Endothelial cell of umbilical vein (primary cell): ENCODE measurements at regions not wholly inside any gene's neighbourhood (a gene's known extent, or its start where the extent isn't known, plus 50 kb on each side); places are given as distances from the start of the nearest gene placed in this dataset.

Source experiments
- BruUV-seq: library from RNA; stranded (reverse); fragments of 400-500 nt; replicated peaks from 2 replicates; lab custom pipeline; 2021; lab: Mats Ljungman, UMichigan
- CTCF ChIA-PET: fragments of 300-600, 350-600 bp; sonication (Branson Sonifier 250); formaldehyde crosslinking; loops from one replicate; lab custom pipeline; 2021; ENCODE audit warnings: antibody characterized with exemption, inconsistent platforms; lab: Charles Lee
- POLR2A ChIA-PET: fragments of 300-600, 350-600 bp; sonication (Branson Sonifier 250); formaldehyde crosslinking; loops from one replicate; lab custom pipeline; 2021; ENCODE audit warnings: antibody characterized with exemption, inconsistent platforms; lab: Charles Lee
- DNase-seq: peaks from one replicate; pipeline ENCODE4 v3.0.0-alpha.2; 2011; ENCODE audit warnings: low read depth, low spot score
- FAIRE-seq: peaks from 2 replicates; lab custom pipeline; 2011; peaks lifted over from hg19 to GRCh38; lab: Jason Lieb, UNC
- H2AFZ ChIP-seq: 2 replicates; pipeline ENCODE4 v1.6.0; 2012; ENCODE audit warnings: low read depth, low read length, control low read depth, inconsistent platforms
- H3K27ac ChIP-seq: 2 replicates; pipeline ENCODE4 v1.5.1; 2011; ENCODE audit warnings: low read depth, mild to moderate bottlenecking, control low read depth, low read length, moderate library complexity; ENCODE audit not compliant: insufficient read depth
- H3K27me3 ChIP-seq, 2 experiments: 2 replicates each; pipeline versions ENCODE4 v1.6.0 to v1.6.1; 2011; ENCODE audit warnings: low read length in 2 of 2, mixed read lengths in 1 of 2; ENCODE audit not compliant: control insufficient read depth in 2 of 2, insufficient read depth in 2 of 2
- H3K36me3 ChIP-seq, 2 experiments: 2 replicates in 1 of 2; 3 replicates in 1 of 2; pipeline ENCODE4 v1.5.1; 2011; ENCODE audit warnings: low read length in 2 of 2, mild to moderate bottlenecking in 1 of 2, moderate library complexity in 1 of 2; ENCODE audit not compliant: control insufficient read depth in 2 of 2, insufficient read depth in 2 of 2; ENCODE audit errors: extremely low read depth in 1 of 2
- H3K4me1 ChIP-seq: 3 replicates; pipeline ENCODE4 v1.5.1; 2011; ENCODE audit warnings: mild to moderate bottlenecking, low read length; ENCODE audit not compliant: control insufficient read depth, insufficient read depth; ENCODE audit errors: extremely low read depth
- H3K4me2 ChIP-seq: 2 replicates; pipeline ENCODE4 v1.6.1; 2011; ENCODE audit warnings: low read length, control low read depth, mixed read lengths; ENCODE audit not compliant: insufficient read depth
- H3K4me3 ChIP-seq, 3 experiments: fragments of 200-600 bp in 1 of 3; sonication (generic), shearing (Covaris generic) in 1 of 3; replicated peaks in 1 of 3; 2 replicates each; pipeline ENCODE4 v1.5.1; 2011 to 2016; ENCODE audit warnings: control low read depth in 3 of 3, low read length in 3 of 3, mild to moderate bottlenecking in 2 of 3, inconsistent platforms in 1 of 3, low read depth in 1 of 3, moderate library complexity in 1 of 3; ENCODE audit not compliant: insufficient read depth in 1 of 3
- H3K79me2 ChIP-seq: 2 replicates; pipeline ENCODE4 v1.6.0; 2012; ENCODE audit warnings: low read length, inconsistent platforms; ENCODE audit not compliant: control insufficient read depth, insufficient read depth
- H3K9ac ChIP-seq: replicated peaks from 2 replicates; pipeline ENCODE3; 2011; ENCODE audit warnings: low read length, control low read depth; ENCODE audit not compliant: insufficient read depth; ENCODE audit errors: extremely low read depth
- H3K9me1 ChIP-seq: replicated peaks from 3 replicates; pipeline ENCODE4 v1.6.0; 2011; ENCODE audit warnings: mild to moderate bottlenecking, low read length; ENCODE audit not compliant: control insufficient read depth, insufficient read depth; ENCODE audit errors: extremely low read depth
- H3K9me3 ChIP-seq: replicated peaks from 2 replicates; pipeline ENCODE4 v1.5.1; 2012; ENCODE audit warnings: low read length, inconsistent platforms; ENCODE audit not compliant: control insufficient read depth, insufficient read depth
- H4K20me1 ChIP-seq: replicated peaks from 2 replicates; pipeline ENCODE3; 2011; ENCODE audit warnings: mild to moderate bottlenecking, low read length; ENCODE audit not compliant: control insufficient read depth, insufficient read depth; ENCODE audit errors: extremely low read depth
- CTCF ChIP-seq, 2 donors: IDR thresholded peaks; 1 replicate in 1 of 2; 2 replicates in 1 of 2; pipeline ENCODE4 v1.5.1; 2011; ENCODE audit warnings: low read length in 2 of 2, mild to moderate bottlenecking in 2 of 2, moderate library complexity in 2 of 2, control low read depth in 1 of 2, inconsistent platforms in 1 of 2, low read depth in 1 of 2; ENCODE audit not compliant: insufficient read depth in 1 of 2; ENCODE audit errors: extremely low read depth in 1 of 2
- EZH2 ChIP-seq: IDR thresholded peaks from 2 replicates; pipeline ENCODE4 v1.6.1; 2012; ENCODE audit warnings: borderline replicate concordance, low read depth, mild to moderate bottlenecking, moderate library complexity, low read length, inconsistent platforms; ENCODE audit not compliant: severe bottlenecking
- FOS ChIP-seq: IDR thresholded peaks from 2 replicates; pipeline ENCODE4 v1.6.1; 2011; ENCODE audit warnings: mild to moderate bottlenecking, low read length, moderate library complexity, borderline replicate concordance; ENCODE audit not compliant: insufficient read depth
- GATA2 ChIP-seq: IDR thresholded peaks from 2 replicates; pipeline ENCODE4 v1.7.0; 2011; ENCODE audit warnings: low read depth, mild to moderate bottlenecking, moderate library complexity, mixed read lengths, low read length; ENCODE audit not compliant: insufficient read length, insufficient read depth
- JUN ChIP-seq: IDR thresholded peaks from 2 replicates; pipeline ENCODE4 v1.6.1; 2011; ENCODE audit warnings: borderline replicate concordance, low read depth; ENCODE audit not compliant: insufficient read length, insufficient read depth
- MAX ChIP-seq: IDR thresholded peaks from 2 replicates; pipeline ENCODE4 v1.6.1; 2011; ENCODE audit not compliant: insufficient read depth, insufficient read length
- MYC ChIP-seq: IDR thresholded peaks from one replicate; pipeline ENCODE4 v1.6.1; 2011; ENCODE audit warnings: mild to moderate bottlenecking, low read depth, low read length
- POLR2A ChIP-seq: IDR thresholded peaks from 2 replicates; pipeline ENCODE4 v1.6.1; 2012; ENCODE audit warnings: low read depth, mild to moderate bottlenecking, control low read depth, low read length
- POLR2AphosphoS5 ChIP-seq: IDR thresholded peaks from 2 replicates; pipeline ENCODE4 v1.6.1; 2012; ENCODE audit warnings: low read depth, mild to moderate bottlenecking, control low read depth, low read length, moderate library complexity; ENCODE audit not compliant: insufficient read depth
- dilution Hi-C: fragments of 300-500 bp; cut with MboI; formaldehyde crosslinking; loops from one replicate; pipeline ENCODE4 v1.15.0; 2019; ENCODE audit warnings: low sequenced_read_pairs; ENCODE audit not compliant: extremely low pct_ligation_motif_present
- intact Hi-C: fragments of 100-400 bp; cut with micrococcal nuclease; formaldehyde crosslinking; loops from one replicate; pipeline ENCODE4 v1.10.0; 2022

- no peaks in the 10 kb centered on the region for H3K36me3 ChIP-seq
- no peak overlapping the region for H2AFZ ChIP-seq
- H3K4me1 ChIP-seq: no peaks in the 10 kb centered on the region
- FAIRE-seq: no peak
- H3K27ac ChIP-seq: no peak overlapping the region
- H3K27me3 ChIP-seq: no peaks in the 10 kb centered on the region
- no peak overlapping the region for H3K4me2 ChIP-seq
- ChIA-PET POLR2A (no interaction called here), CTCF (interaction anchor here (1.3 to 1.7 kb wide), 3 partner anchors 9 to 170 kb away, joined by 3 to 5 read pairs (median 4); no protein-coding TSS in a partner anchor)
- H3K9ac ChIP-seq: no peak overlapping the region
- DNase-seq: no peak
- no TSS peak for BruUV-seq
- TF ChIP-seq JUN (no peak), EZH2 (no peak), MYC (no peak), POLR2A (no peak), MAX (no peak), GATA2 (no peak), CTCF (IDR thresholded peaks at IDR 0.05; ENCODE audit: extremely low read depth in 1 of 2, insufficient read depth in 1 of 2, low read depth in 1 of 2, low read length in 2 of 2) (no peak), FOS (no peak), POLR2AphosphoS5 (no peak)
- no peaks in the 10 kb centered on the region for H3K79me2 ChIP-seq
- no peaks in the 10 kb centered on the region for H3K9me1 ChIP-seq
- dilution Hi-C loops (no loop called here), intact Hi-C loops (no loop called here)
- no peaks in the 10 kb centered on the region for H3K9me3 ChIP-seq
- H3K4me3 ChIP-seq: no peak overlapping the region
- no peaks in the 10 kb centered on the region for H4K20me1 ChIP-seq
Measured at GRCh38 chr14:100475268-100475667, 111.9 kb downstream of the BEGAIN start.
